ENCODE measurements at regions not wholly inside any gene's neighbourhood (a gene's known extent, or its start where the extent isn't known, plus 50 kb on each side); places are given as distances from the start of the nearest gene placed in this dataset.
A peak's percentile ranks its signal among the peaks of the same experiment; 100 is the strongest.

GRCh38 chr14:25180221-25180620 is 130.3 kb upstream of the STXBP6 start:
- H3K27ac Mint-ChIP-seq, result no peak overlapping the region

GRCh38 chr14:25178255-25178654 is 128.3 kb upstream of the STXBP6 start:
- CTCF ChIA-PET, result no interaction called here

More at GRCh38 chr14:25180221-25180620, 130.3 kb upstream of the STXBP6 start:
- H3K27me3 Mint-ChIP-seq, result no peaks in the 10 kb centered on the region
- CTCF ChIA-PET, result interaction anchor here (0.6 kb wide), 1 partner anchor 57 kb away, joined by 3 read pairs; no protein-coding TSS in a partner anchor
- H3K9me3 Mint-ChIP-seq, result peaks cover 3% of the 10 kb centered on the region
- H3K36me3 Mint-ChIP-seq, result no peaks in the 10 kb centered on the region
- no peak overlapping the region for H3K4me3 Mint-ChIP-seq
- H3K4me1 Mint-ChIP-seq, result no peaks in the 10 kb centered on the region
- no peak for DNase-seq

GRCh38 chr14:25150934-25151790 is 101.2 kb upstream of the STXBP6 start:
- H3K36me3 Mint-ChIP-seq, result no peaks in the 10 kb centered on the region
- no peak for DNase-seq
- H3K9me3 Mint-ChIP-seq, result no peaks in the 10 kb centered on the region
- CTCF ChIA-PET, result interaction anchor here (0.7 to 1.7 kb wide), 3 partner anchors 25 to 440 kb away, joined by 3 read pairs; no protein-coding TSS in a partner anchor
- H3K27ac Mint-ChIP-seq, result no peak overlapping the region
- H3K27me3 Mint-ChIP-seq, result no peaks in the 10 kb centered on the region
- H3K4me3 Mint-ChIP-seq, result no peak overlapping the region
- no peaks in the 10 kb centered on the region for H3K4me1 Mint-ChIP-seq

More at GRCh38 chr14:25178255-25178654, 128.3 kb upstream of the STXBP6 start:
- Mint-ChIP-seq H3K4me1 (no peaks in the 10 kb centered on the region), H3K4me3 (no peak overlapping the region), H3K36me3 (no peaks in the 10 kb centered on the region), H3K9me3 (no peaks in the 10 kb centered on the region), H3K27me3 (no peaks in the 10 kb centered on the region), H3K27ac (no peak overlapping the region)
- no peak for DNase-seq

GRCh38 chr14:25150401-25150800 is 100.5 kb upstream of the STXBP6 start:
- no peak overlapping the region for H3K27ac Mint-ChIP-seq
- H3K4me1 Mint-ChIP-seq, result no peaks in the 10 kb centered on the region
- no peak overlapping the region for H3K4me3 Mint-ChIP-seq
- CTCF ChIA-PET, result no interaction called here
- no peaks in the 10 kb centered on the region for H3K9me3 Mint-ChIP-seq
- no peak for DNase-seq
- H3K36me3 Mint-ChIP-seq, result no peaks in the 10 kb centered on the region
- no peaks in the 10 kb centered on the region for H3K27me3 Mint-ChIP-seq

GRCh38 chr14:25140411-25140810 is 90.5 kb upstream of the STXBP6 start:
- Mint-ChIP-seq H3K4me3 (no peak overlapping the region), H3K9me3 (no peaks in the 10 kb centered on the region), H3K4me1 (no peaks in the 10 kb centered on the region), H3K27ac (no peak overlapping the region), H3K36me3 (no peaks in the 10 kb centered on the region), H3K27me3 (no peaks in the 10 kb centered on the region)
- CTCF ChIA-PET, result no interaction called here
- DNase-seq, result no peak

GRCh38 chr14:25136811-25137210 is 86.9 kb upstream of the STXBP6 start:
- Mint-ChIP-seq H3K27me3 (peaks cover 12% of the 10 kb centered on the region), H3K4me1 (peaks cover 3% of the 10 kb centered on the region), H3K9me3 (no peaks in the 10 kb centered on the region), H3K36me3 (no peaks in the 10 kb centered on the region), H3K4me3 (no peak overlapping the region), H3K27ac (no peak overlapping the region)
- CTCF ChIA-PET, result no interaction called here
- DNase-seq, result no peak

- H3K36me3 Mint-ChIP-seq, result no peaks in the 10 kb centered on the region
- CTCF ChIA-PET, result interaction anchor here (1.2 to 4.9 kb wide), 2 partner anchors 398 to 424 kb away, joined by 3 to 34 read pairs; no protein-coding TSS in a partner anchor
Measured at GRCh38 chr14:25134184-25134583, 84.2 kb upstream of the STXBP6 start.

GRCh38 chr14:25132732-25133422 is 82.9 kb upstream of the STXBP6 start:
- H3K27ac Mint-ChIP-seq, result no peak overlapping the region
- CTCF ChIA-PET, result interaction anchor here (0.9 to 4.9 kb wide), 8 partner anchors 15 to 651 kb away, joined by 3 to 34 read pairs (median 4); no protein-coding TSS in a partner anchor
- H3K4me1 Mint-ChIP-seq, result peaks cover 3% of the 10 kb centered on the region
- H3K36me3 Mint-ChIP-seq, result no peaks in the 10 kb centered on the region
- H3K9me3 Mint-ChIP-seq, result no peaks in the 10 kb centered on the region
- H3K27me3 Mint-ChIP-seq, result peaks cover 12% of the 10 kb centered on the region
- H3K4me3 Mint-ChIP-seq, result no peak overlapping the region
- peak; percentile 60 for DNase-seq

More at GRCh38 chr14:25134184-25134583, 84.2 kb upstream of the STXBP6 start:
- Mint-ChIP-seq H3K4me1 (peaks cover 3% of the 10 kb centered on the region), H3K4me3 (no peak overlapping the region), H3K27ac (no peak overlapping the region), H3K27me3 (peaks cover 12% of the 10 kb centered on the region), H3K9me3 (no peaks in the 10 kb centered on the region)
- no peak for DNase-seq

GRCh38 chr14:25132094-25132493 is 82.1 kb upstream of the STXBP6 start:
- Mint-ChIP-seq H3K4me1 (peaks cover 3% of the 10 kb centered on the region), H3K27ac (no peak overlapping the region), H3K4me3 (no peak overlapping the region), H3K9me3 (no peaks in the 10 kb centered on the region), H3K27me3 (peaks cover 12% of the 10 kb centered on the region), H3K36me3 (no peaks in the 10 kb centered on the region)
- DNase-seq, result no peak
- CTCF ChIA-PET, result interaction anchor here (0.6 to 4.9 kb wide), 8 partner anchors 11 to 442 kb away, joined by 3 to 34 read pairs (median 4); no protein-coding TSS in a partner anchor

- Mint-ChIP-seq H3K9me3 (no peaks in the 10 kb centered on the region), H3K27me3 (no peaks in the 10 kb centered on the region), H3K4me3 (no peak overlapping the region), H3K4me1 (no peaks in the 10 kb centered on the region), H3K27ac (no peak overlapping the region), H3K36me3 (no peaks in the 10 kb centered on the region)
- DNase-seq, result no peak
- CTCF ChIA-PET, result no interaction called here
Measured at GRCh38 chr14:25122843-25123242, 72.9 kb upstream of the STXBP6 start.

- CTCF ChIA-PET, result no interaction called here
- DNase-seq, result no peak
- no peaks in the 10 kb centered on the region for H3K36me3 Mint-ChIP-seq
- H3K9me3 Mint-ChIP-seq, result no peaks in the 10 kb centered on the region
- no peaks in the 10 kb centered on the region for H3K27me3 Mint-ChIP-seq
- H3K4me3 Mint-ChIP-seq, result no peak overlapping the region
- no peak overlapping the region for H3K27ac Mint-ChIP-seq
- no peaks in the 10 kb centered on the region for H3K4me1 Mint-ChIP-seq
Measured at GRCh38 chr14:25122211-25122610, 72.3 kb upstream of the STXBP6 start.

- Mint-ChIP-seq H3K36me3 (no peaks in the 10 kb centered on the region), H3K9me3 (no peaks in the 10 kb centered on the region), H3K4me3 (no peak overlapping the region), H3K4me1 (no peaks in the 10 kb centered on the region), H3K27ac (no peak overlapping the region), H3K27me3 (no peaks in the 10 kb centered on the region)
- no peak for DNase-seq
- CTCF ChIA-PET, result interaction anchor here (0.6 kb wide), 1 partner anchor 320 kb away, joined by 3 read pairs; no protein-coding TSS in a partner anchor
Measured at GRCh38 chr14:25121337-25122129, 71.6 kb upstream of the STXBP6 start.

- H3K27ac Mint-ChIP-seq, result no peak overlapping the region
- no peak for DNase-seq
- no peaks in the 10 kb centered on the region for H3K27me3 Mint-ChIP-seq
- H3K4me1 Mint-ChIP-seq, result no peaks in the 10 kb centered on the region
- CTCF ChIA-PET, result no interaction called here
- no peaks in the 10 kb centered on the region for H3K36me3 Mint-ChIP-seq
- no peak overlapping the region for H3K4me3 Mint-ChIP-seq
- no peaks in the 10 kb centered on the region for H3K9me3 Mint-ChIP-seq
Measured at GRCh38 chr14:25120261-25120660, 70.3 kb upstream of the STXBP6 start.

- H3K4me3 Mint-ChIP-seq, result no peak overlapping the region
- CTCF ChIA-PET, result interaction anchor here (1.7 kb wide), 1 partner anchor 14 kb away, joined by 4 read pairs; no protein-coding TSS in a partner anchor
Measured at GRCh38 chr14:25118671-25119070, 68.7 kb upstream of the STXBP6 start.

More at GRCh38 chr14:25118671-25119070, 68.7 kb upstream of the STXBP6 start:
- Mint-ChIP-seq H3K4me1 (no peaks in the 10 kb centered on the region), H3K27me3 (no peaks in the 10 kb centered on the region), H3K36me3 (no peaks in the 10 kb centered on the region), H3K27ac (no peak overlapping the region), H3K9me3 (no peaks in the 10 kb centered on the region)
- DNase-seq, result no peak

Measured in activated naive CD4-positive, alpha-beta T cell treated with anti-CD3 and anti-CD28 coated beads, Interleukin-2, amount 10 ng/mL, durations not matched to agents 7 days and 5 days (primary cell).